Endothelial cell of umbilical vein (primary cell): ENCODE measurements at regions not wholly inside any gene's neighbourhood (a gene's known extent, or its start where the extent isn't known, plus 50 kb on each side); places are given as distances from the start of the nearest gene placed in this dataset.

Source experiments
- BruUV-seq: library from RNA; stranded (reverse); fragments of 400-500 nt; replicated peaks from 2 replicates; lab custom pipeline; 2021; lab: Mats Ljungman, UMichigan
- CTCF ChIA-PET: fragments of 300-600, 350-600 bp; sonication (Branson Sonifier 250); formaldehyde crosslinking; loops from one replicate; lab custom pipeline; 2021; ENCODE audit warnings: antibody characterized with exemption, inconsistent platforms; lab: Charles Lee
- POLR2A ChIA-PET: fragments of 300-600, 350-600 bp; sonication (Branson Sonifier 250); formaldehyde crosslinking; loops from one replicate; lab custom pipeline; 2021; ENCODE audit warnings: antibody characterized with exemption, inconsistent platforms; lab: Charles Lee
- DNase-seq: peaks from one replicate; pipeline ENCODE4 v3.0.0-alpha.2; 2011; ENCODE audit warnings: low read depth, low spot score
- FAIRE-seq: peaks from 2 replicates; lab custom pipeline; 2011; peaks lifted over from hg19 to GRCh38; lab: Jason Lieb, UNC
- H2AFZ ChIP-seq: 2 replicates; pipeline ENCODE4 v1.6.0; 2012; ENCODE audit warnings: low read depth, low read length, control low read depth, inconsistent platforms
- H3K27ac ChIP-seq: 2 replicates; pipeline ENCODE4 v1.5.1; 2011; ENCODE audit warnings: low read depth, mild to moderate bottlenecking, control low read depth, low read length, moderate library complexity; ENCODE audit not compliant: insufficient read depth
- H3K27me3 ChIP-seq, 2 experiments: 2 replicates each; pipeline versions ENCODE4 v1.6.0 to v1.6.1; 2011; ENCODE audit warnings: low read length in 2 of 2, mixed read lengths in 1 of 2; ENCODE audit not compliant: control insufficient read depth in 2 of 2, insufficient read depth in 2 of 2
- H3K36me3 ChIP-seq, 2 experiments: 2 replicates in 1 of 2; 3 replicates in 1 of 2; pipeline ENCODE4 v1.5.1; 2011; ENCODE audit warnings: low read length in 2 of 2, mild to moderate bottlenecking in 1 of 2, moderate library complexity in 1 of 2; ENCODE audit not compliant: control insufficient read depth in 2 of 2, insufficient read depth in 2 of 2; ENCODE audit errors: extremely low read depth in 1 of 2
- H3K4me1 ChIP-seq: 3 replicates; pipeline ENCODE4 v1.5.1; 2011; ENCODE audit warnings: mild to moderate bottlenecking, low read length; ENCODE audit not compliant: control insufficient read depth, insufficient read depth; ENCODE audit errors: extremely low read depth
- H3K4me2 ChIP-seq: 2 replicates; pipeline ENCODE4 v1.6.1; 2011; ENCODE audit warnings: low read length, control low read depth, mixed read lengths; ENCODE audit not compliant: insufficient read depth
- H3K4me3 ChIP-seq, 3 experiments: fragments of 200-600 bp in 1 of 3; sonication (generic), shearing (Covaris generic) in 1 of 3; replicated peaks in 1 of 3; 2 replicates each; pipeline ENCODE4 v1.5.1; 2011 to 2016; ENCODE audit warnings: control low read depth in 3 of 3, low read length in 3 of 3, mild to moderate bottlenecking in 2 of 3, inconsistent platforms in 1 of 3, low read depth in 1 of 3, moderate library complexity in 1 of 3; ENCODE audit not compliant: insufficient read depth in 1 of 3
- H3K79me2 ChIP-seq: 2 replicates; pipeline ENCODE4 v1.6.0; 2012; ENCODE audit warnings: low read length, inconsistent platforms; ENCODE audit not compliant: control insufficient read depth, insufficient read depth
- H3K9ac ChIP-seq: replicated peaks from 2 replicates; pipeline ENCODE3; 2011; ENCODE audit warnings: low read length, control low read depth; ENCODE audit not compliant: insufficient read depth; ENCODE audit errors: extremely low read depth
- H3K9me1 ChIP-seq: replicated peaks from 3 replicates; pipeline ENCODE4 v1.6.0; 2011; ENCODE audit warnings: mild to moderate bottlenecking, low read length; ENCODE audit not compliant: control insufficient read depth, insufficient read depth; ENCODE audit errors: extremely low read depth
- H3K9me3 ChIP-seq: replicated peaks from 2 replicates; pipeline ENCODE4 v1.5.1; 2012; ENCODE audit warnings: low read length, inconsistent platforms; ENCODE audit not compliant: control insufficient read depth, insufficient read depth
- H4K20me1 ChIP-seq: replicated peaks from 2 replicates; pipeline ENCODE3; 2011; ENCODE audit warnings: mild to moderate bottlenecking, low read length; ENCODE audit not compliant: control insufficient read depth, insufficient read depth; ENCODE audit errors: extremely low read depth
- FOS ChIP-seq: IDR thresholded peaks from 2 replicates; pipeline ENCODE4 v1.6.1; 2011; ENCODE audit warnings: mild to moderate bottlenecking, low read length, moderate library complexity, borderline replicate concordance; ENCODE audit not compliant: insufficient read depth
- GATA2 ChIP-seq: IDR thresholded peaks from 2 replicates; pipeline ENCODE4 v1.7.0; 2011; ENCODE audit warnings: low read depth, mild to moderate bottlenecking, moderate library complexity, mixed read lengths, low read length; ENCODE audit not compliant: insufficient read length, insufficient read depth
- JUN ChIP-seq: IDR thresholded peaks from 2 replicates; pipeline ENCODE4 v1.6.1; 2011; ENCODE audit warnings: borderline replicate concordance, low read depth; ENCODE audit not compliant: insufficient read length, insufficient read depth
- MYC ChIP-seq: IDR thresholded peaks from one replicate; pipeline ENCODE4 v1.6.1; 2011; ENCODE audit warnings: mild to moderate bottlenecking, low read depth, low read length
- POLR2A ChIP-seq: IDR thresholded peaks from 2 replicates; pipeline ENCODE4 v1.6.1; 2012; ENCODE audit warnings: low read depth, mild to moderate bottlenecking, control low read depth, low read length
- POLR2AphosphoS5 ChIP-seq: IDR thresholded peaks from 2 replicates; pipeline ENCODE4 v1.6.1; 2012; ENCODE audit warnings: low read depth, mild to moderate bottlenecking, control low read depth, low read length, moderate library complexity; ENCODE audit not compliant: insufficient read depth
- dilution Hi-C: fragments of 300-500 bp; cut with MboI; formaldehyde crosslinking; loops from one replicate; pipeline ENCODE4 v1.15.0; 2019; ENCODE audit warnings: low sequenced_read_pairs; ENCODE audit not compliant: extremely low pct_ligation_motif_present
- intact Hi-C: fragments of 100-400 bp; cut with micrococcal nuclease; formaldehyde crosslinking; loops from one replicate; pipeline ENCODE4 v1.10.0; 2022
- TF ChIP-seq, protein P1 (sequence below), 2 donors: IDR thresholded peaks; 1 replicate in 1 of 2; 2 replicates in 1 of 2; pipeline ENCODE4 v1.5.1; 2011; ENCODE audit warnings: low read length in 2 of 2, mild to moderate bottlenecking in 2 of 2, moderate library complexity in 2 of 2, control low read depth in 1 of 2, inconsistent platforms in 1 of 2, low read depth in 1 of 2; ENCODE audit not compliant: insufficient read depth in 1 of 2; ENCODE audit errors: extremely low read depth in 1 of 2

DNA sequence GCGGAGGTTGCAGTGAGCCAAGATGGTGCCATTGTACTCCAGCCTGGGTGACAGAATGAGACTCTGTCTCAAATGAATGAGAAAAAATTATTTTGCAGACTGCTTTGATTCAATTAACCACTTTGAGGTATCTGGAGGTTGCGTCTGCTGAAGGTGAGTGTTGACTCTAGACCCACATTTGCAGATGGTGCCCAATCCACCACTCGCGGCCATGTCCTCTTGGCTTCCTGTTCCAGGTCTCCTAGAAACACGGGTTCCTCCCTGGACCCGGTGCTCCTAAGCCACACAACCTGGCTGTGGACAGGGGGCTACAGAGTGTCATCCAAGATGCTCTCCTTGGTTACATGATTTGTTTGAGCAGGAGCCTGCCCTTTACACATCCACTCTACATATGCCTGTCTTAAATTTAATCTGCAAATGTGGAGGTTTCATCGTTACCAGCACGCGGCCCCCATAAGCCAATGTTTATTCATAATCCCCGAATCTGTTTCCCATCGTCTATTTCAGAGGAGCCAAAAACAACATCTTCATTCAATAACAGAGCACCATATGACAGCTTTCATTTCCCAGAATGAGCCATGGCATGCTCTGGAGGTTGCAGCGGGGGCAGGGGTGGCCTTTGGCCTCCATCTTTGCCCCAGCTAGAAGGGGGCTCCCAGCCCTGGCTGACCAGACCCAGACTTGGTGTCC lies 377.2 kb downstream of the CTTN start:
- intact Hi-C loops = no loop called here

More for the DNA sequence above, 377.2 kb downstream of the CTTN start:
- Histone ChIP-seq H3K36me3 (no peaks in the 10 kb centered on the region), H3K79me2 (no peaks in the 10 kb centered on the region), H3K9ac (no peak overlapping the region), H4K20me1 (no peaks in the 10 kb centered on the region), H3K4me2 (no peak overlapping the region), H3K9me1 (no peaks in the 10 kb centered on the region), H3K9me3 (no peaks in the 10 kb centered on the region), H3K4me1 (no peaks in the 10 kb centered on the region), H2AFZ (no peak overlapping the region), H3K4me3 (no peak overlapping the region), H3K27ac (no peak overlapping the region), H3K27me3 (no peaks in the 10 kb centered on the region)
- no TSS peak for BruUV-seq
- CTCF ChIA-PET = no interaction called here
- TF ChIP-seq FOS (no peak), POLR2AphosphoS5 (no peak), MYC (no peak), POLR2A (no peak), JUN (no peak), GATA2 (no peak)
- TF ChIP-seq, protein P1, sequence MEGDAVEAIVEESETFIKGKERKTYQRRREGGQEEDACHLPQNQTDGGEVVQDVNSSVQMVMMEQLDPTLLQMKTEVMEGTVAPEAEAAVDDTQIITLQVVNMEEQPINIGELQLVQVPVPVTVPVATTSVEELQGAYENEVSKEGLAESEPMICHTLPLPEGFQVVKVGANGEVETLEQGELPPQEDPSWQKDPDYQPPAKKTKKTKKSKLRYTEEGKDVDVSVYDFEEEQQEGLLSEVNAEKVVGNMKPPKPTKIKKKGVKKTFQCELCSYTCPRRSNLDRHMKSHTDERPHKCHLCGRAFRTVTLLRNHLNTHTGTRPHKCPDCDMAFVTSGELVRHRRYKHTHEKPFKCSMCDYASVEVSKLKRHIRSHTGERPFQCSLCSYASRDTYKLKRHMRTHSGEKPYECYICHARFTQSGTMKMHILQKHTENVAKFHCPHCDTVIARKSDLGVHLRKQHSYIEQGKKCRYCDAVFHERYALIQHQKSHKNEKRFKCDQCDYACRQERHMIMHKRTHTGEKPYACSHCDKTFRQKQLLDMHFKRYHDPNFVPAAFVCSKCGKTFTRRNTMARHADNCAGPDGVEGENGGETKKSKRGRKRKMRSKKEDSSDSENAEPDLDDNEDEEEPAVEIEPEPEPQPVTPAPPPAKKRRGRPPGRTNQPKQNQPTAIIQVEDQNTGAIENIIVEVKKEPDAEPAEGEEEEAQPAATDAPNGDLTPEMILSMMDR (IDR thresholded peaks at IDR 0.05; ENCODE audit: extremely low read depth in 1 of 2, insufficient read depth in 1 of 2, low read depth in 1 of 2, low read length in 2 of 2) = no peak
- FAIRE-seq (no peak), DNase-seq (no peak)
- POLR2A ChIA-PET = interaction anchor here (0.6 kb wide), 1 partner anchor 77 kb away, joined by 3 read pairs; no protein-coding TSS in a partner anchor
- dilution Hi-C loops = no loop called here
